NT2/D1 (cell line): ENCODE measurements at regions not wholly inside any gene's neighbourhood (a gene's known extent, or its start where the extent isn't known, plus 50 kb on each side); places are given as distances from the start of the nearest gene placed in this dataset.

Experiments used
- SUZ12 ChIP-seq: IDR thresholded peaks from 2 replicates; pipeline ENCODE4 v1.6.1; 2011; ENCODE audit not compliant: insufficient read length, insufficient read depth; ENCODE audit errors: extremely low read depth
- YY1 ChIP-seq: IDR thresholded peaks from 2 replicates; pipeline ENCODE4 v1.6.1; 2011; ENCODE audit not compliant: insufficient read length, insufficient read depth
- ZNF274 ChIP-seq: IDR thresholded peaks from 2 replicates; pipeline ENCODE4 v1.6.1; 2011; ENCODE audit warnings: mild to moderate bottlenecking, low read depth, low read length

DNA sequence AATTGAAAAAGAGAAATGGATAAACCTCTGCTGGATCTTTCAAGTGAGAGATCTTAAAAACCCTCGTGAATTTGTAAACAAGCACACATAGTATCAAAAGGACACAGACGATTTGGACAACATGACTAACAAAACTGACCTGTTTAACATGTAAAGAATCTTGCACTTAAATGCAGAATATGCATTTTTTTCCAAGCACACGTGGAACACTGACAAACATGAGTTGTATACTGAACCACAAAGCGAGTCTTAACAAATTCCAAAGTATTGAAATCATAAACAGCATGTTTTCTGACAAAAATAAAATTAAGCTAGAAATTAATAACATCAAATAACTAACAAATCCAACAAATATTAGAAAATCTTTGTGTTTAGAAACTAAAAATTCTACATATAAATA is 65.0 kb upstream of the ZNF746 start:
- TF ChIP-seq SUZ12: no peak
- TF ChIP-seq ZNF274: no peak
- TF ChIP-seq YY1: no peak
